ENCODE measurements at regions not wholly inside any gene's neighbourhood (a gene's known extent, or its start where the extent isn't known, plus 50 kb on each side); places are given as distances from the start of the nearest gene placed in this dataset.

DNA sequence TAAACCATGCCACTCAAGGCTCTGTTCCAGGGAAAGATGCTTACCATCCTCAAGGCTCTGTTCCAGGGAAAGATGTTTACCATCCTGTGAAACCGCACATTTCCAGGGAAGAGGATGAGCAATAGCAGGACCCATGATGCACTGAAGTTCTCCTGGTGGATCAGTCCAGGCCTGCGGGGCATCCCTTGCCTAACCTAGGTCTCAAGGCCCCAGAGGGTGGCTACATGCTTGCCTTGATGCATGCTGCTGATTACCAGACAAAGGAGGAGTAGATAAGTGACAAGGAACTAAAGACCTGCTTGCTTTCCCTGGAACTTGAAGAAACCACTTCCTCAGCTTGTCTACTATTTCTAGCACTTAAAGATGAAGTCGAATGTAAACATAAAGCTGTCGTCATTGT, 111.0 kb upstream of the LINC00305 start:
- no peak for DNase-seq (ENCODE audit: low read depth, low spot score)

DNA sequence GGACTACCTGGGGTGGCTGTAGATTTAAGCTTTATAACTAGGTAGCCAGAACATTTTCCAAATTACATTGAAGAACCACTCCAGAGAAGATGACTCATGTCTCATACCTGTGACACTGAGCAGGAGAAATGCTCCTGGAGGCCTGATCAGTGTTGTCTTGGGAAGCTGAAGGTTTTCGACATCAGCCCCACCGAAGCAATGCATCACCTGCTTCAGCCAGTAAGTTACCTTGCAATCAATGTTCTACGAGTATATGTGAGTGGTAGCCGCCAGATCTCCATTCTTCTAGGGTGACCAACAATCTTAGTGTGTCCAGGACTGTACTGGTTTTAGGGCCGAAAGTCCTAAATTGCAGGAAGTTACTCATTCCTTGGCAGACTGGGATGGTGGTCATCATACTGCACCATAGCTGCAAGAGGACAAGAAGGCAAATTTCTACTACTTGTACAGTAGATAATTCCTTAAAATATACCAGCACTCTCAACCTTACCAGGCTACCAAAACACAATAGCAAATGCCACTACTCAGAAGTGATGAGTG, 109.3 kb upstream of the LINC00305 start:
- DNase-seq (ENCODE audit: low read depth, low spot score): no peak

DNA sequence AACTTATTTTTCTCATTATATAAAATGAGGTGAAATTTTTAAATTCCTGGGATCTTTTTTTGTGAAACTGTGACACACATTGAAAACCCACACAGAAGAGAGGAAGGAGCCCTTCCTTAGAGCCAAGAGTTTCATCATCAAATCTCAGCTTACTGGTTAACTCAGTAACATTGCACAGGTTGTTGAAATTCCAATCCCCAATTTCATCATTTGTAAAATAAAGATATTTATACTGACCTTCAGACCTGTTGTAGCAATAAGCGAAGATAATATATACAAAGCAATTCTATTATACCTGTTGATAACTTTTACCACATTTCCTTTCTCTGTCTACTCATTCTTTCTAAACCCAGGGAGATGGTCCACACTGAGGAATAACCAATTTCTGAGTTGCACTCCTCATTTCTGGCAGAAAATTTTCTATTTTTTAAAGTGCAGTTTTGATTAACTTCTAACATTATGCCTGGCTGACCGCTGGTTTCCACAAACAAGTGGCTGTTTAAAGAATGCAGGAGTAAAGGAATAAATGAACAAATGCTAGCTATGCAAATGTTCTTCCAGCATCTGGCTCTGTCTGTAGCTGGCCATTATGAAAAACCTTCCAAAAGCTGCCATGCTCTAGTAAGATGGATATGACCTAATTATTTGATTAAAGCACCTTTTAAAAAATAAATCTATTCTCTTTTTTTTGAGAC, 105.7 kb upstream of the LINC00305 start:
- no peak for DNase-seq (ENCODE audit: low read depth, low spot score)

DNA sequence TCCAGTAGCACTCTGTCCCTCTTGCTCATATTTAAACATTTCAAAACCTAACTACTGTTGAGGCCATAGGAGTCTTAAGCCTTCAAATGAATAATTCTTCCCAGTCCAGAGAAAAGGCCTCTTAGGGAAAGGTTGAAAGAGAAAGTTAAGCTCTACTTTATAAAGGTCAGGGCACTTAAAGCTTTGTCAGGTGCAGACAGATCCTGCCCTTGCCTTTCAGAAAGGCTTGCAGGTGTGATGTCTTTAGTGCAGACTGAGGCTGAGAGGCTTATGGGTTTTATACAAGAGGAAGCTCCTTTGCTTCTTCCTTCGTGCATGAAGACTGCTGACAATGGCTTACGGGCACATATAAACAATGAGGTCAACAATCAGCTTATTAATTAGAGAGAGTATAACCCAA, 105.0 kb upstream of the LINC00305 start:
- no peak for DNase-seq (ENCODE audit: low read depth, low spot score)

DNA sequence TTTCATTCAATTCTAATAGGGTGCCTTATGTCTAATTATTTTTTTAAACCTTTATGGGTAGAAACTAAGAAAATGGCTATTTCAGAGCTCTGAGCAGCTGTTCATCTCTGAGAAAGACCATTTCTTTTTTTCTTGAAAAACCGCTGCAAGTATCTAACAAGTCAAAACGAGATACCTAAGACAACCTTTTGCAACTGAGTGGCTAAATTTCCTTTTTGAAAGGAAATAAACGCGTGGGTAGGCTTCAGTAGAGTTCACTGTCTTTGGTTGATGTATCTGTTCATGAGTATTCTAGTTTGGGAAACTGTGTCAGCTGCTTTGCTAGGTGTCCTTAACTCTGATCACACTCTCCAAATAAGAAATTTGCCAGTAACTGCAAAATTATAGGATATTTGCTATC, 104.3 kb upstream of the LINC00305 start:
- DNase-seq (ENCODE audit: low read depth, low spot score): no peak

DNA sequence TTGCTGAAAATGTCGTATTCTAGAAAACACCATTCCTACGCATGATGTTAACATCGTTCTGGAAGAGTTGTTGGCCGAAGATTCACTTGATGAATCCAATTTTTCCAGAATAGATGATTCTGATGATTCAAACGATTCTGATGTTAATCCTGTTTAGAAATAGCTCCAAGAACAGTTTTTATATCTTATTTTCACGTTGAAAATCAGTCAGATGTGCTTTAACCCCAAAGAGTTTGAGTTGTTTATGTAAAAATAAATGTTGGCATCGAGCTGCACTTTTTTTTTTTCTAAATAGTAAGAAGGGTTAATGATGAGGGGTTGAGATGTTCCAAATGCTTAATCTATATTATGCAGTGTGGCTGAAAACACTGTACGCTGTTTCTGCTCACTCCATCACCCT, 99.9 kb upstream of the LINC00305 start:
- DNase-seq (ENCODE audit: low read depth, low spot score): no peak

DNA sequence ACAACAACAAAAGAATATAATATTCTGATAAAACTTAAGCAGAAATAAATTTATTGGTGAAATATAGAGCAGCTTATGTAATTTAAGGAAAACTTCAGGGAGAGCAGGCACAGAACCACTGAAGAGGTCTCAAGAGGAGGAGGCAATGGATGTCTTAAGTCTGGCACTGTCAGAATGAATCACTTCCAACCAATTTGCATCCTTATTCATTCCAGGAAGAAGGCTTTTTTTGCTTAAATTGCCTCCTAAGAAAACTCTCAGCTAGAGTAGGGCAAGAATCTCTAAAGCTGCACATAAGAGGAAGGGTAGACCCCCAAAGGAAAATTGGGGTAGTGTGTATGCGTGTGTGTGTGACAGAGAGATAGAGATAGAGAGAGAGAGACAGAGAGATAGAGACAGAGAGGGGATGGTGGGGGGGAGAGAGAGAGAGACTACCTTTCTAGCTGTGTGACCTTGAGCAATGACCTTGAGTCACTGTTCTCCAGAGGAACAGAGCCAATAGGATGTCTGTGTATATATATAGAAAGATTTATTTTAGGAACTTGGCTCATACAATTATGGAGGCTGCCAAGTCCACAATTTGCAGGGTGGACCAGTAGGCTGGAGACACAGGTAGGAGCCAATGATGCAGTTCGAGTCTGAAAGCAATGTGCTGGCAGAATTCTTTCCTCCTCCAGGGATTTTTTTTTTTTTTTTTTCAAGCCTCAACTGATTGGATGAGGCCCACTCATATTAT, 96.4 kb upstream of the LINC00305 start:
- DNase-seq (ENCODE audit: low read depth, low spot score): no peak

DNA sequence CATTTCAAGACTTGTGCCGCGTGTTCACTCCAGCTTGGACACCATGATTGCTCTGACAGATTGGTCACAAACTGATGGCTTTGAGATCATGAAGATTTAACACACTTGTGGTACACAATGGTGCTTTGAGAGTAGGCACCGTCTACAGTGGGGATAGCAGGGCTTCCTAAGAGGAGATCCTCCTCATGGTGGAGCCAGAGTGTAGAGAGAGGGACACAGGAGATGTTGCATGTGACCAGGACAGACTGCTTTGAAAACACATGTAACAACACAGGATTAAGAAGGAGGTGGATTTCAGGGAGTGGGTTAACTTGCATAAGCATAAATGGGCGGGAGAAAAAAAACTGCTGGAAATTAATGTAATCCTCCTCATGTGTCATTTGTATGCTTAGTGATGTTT, 95.7 kb upstream of the LINC00305 start:
- no peak for DNase-seq (ENCODE audit: low read depth, low spot score)

DNA sequence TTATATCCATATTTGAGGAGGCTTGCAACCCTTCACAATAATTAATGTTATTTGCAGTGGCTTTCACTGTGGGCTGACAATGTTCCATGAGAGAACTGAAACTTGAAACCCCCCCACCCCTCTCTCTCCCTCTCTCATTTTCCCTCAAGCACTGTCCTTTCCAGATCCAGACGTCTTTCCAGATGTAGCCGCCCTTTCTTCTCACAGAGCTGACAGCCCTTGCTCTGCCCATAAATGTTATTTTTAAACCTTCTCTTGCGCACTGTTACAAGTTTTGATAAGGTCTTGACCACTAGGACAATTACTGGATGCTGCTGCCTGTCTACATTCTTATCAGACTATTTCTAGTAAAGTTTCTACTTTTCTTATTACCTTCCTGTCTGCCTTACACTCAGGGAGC, 91.4 kb upstream of the LINC00305 start:
- no peak for DNase-seq (ENCODE audit: low read depth, low spot score)

DNA sequence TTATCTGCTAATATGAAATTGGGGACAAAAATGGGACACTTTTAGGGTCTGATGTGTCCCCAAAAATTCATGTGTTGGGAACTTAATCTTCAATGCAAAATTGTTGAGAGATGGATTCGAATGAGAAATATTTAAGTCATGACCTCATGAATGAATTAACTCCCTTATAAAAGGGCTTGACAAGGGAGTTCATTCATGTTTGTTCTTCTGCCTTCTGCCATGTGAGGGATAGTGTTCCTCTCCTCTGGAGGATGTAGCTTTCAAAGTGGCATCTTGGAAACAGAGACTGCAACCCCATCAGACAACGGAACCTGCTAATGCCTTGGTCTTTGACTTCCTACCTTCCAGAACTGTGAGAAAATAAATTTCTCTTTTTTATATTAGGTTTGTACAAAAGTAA, 89.2 kb upstream of the LINC00305 start:
- no peak for DNase-seq (ENCODE audit: low read depth, low spot score)

DNA sequence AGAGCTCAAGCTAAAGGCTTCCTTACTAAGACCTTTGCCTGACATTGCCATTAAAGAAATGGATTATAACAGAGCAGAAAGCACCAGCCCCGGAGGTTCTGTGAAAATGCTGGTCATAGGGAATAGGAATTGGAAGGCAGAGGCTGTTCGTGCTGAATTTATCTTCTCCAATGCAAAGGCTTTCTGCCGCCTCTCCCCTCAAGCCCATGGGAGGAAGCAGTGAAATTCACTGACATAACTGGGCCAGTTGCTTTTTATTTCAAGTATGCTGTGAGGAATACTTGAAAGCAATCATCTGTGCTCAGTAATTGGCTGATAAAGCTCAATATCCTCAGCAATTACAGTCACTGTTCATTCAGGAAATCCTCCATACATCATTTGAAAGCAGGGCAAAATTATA, 85.4 kb upstream of the LINC00305 start:
- DNase-seq (ENCODE audit: low read depth, low spot score): no peak

DNA sequence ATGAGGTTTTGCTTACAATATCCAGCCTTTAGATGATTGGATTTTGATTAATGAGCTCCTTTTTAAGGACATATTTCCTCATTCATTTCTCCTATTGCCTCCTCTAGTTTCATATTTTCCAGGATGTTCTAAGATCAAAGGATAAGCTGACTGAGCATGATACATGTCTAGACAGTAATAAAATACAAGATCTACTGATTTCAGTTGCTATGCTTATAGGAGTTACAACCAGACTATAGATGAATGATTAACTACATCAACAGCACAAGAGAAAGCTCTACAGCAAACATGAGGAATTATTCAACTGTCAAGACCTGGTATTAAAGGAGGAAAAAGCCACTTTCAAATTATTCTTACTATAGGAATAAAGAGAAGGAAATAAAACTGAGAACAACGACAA, 85.0 kb upstream of the LINC00305 start:
- DNase-seq (ENCODE audit: low read depth, low spot score): no peak

DNA sequence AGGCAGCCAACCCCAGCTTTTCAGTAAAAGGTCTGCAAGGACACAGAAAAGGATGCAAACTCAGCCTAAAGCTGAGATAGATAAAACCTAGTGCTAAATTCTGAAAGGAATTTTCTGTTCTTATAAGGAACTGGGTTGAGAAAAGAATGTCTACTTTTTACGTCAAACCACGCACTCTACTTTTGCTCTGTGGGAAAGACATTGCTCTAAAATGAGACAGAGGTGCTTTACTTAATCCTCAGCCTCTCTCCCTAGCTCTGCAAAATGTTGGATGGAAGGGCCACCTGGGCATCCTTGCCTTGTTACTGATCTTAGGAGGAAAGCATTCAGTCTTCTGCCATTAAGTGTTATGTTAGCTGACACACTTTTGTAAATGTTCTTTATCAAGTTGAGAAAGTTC, 72.1 kb upstream of the LINC00305 start:
- no peak for DNase-seq (ENCODE audit: low read depth, low spot score)

DNA sequence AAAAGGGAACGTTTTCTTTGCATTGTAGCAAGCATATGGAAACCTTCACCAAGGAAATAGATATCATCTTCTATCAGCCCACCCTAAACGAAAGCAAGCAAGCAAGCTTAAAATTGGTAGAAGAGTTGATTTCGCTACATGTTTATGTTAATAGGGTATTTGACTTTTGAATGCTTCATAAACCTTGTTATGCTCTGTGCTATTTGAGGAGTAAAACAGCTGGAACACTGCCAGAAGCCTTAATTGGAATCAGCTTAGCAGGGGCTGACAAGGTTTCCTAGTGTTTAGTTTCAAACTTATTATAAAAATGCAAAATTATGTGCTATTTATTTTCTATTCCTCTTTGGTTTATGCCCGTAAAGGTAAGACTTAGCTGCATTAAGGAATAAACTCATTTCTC, 70.6 kb upstream of the LINC00305 start:
- DNase-seq (ENCODE audit: low read depth, low spot score): no peak

DNA sequence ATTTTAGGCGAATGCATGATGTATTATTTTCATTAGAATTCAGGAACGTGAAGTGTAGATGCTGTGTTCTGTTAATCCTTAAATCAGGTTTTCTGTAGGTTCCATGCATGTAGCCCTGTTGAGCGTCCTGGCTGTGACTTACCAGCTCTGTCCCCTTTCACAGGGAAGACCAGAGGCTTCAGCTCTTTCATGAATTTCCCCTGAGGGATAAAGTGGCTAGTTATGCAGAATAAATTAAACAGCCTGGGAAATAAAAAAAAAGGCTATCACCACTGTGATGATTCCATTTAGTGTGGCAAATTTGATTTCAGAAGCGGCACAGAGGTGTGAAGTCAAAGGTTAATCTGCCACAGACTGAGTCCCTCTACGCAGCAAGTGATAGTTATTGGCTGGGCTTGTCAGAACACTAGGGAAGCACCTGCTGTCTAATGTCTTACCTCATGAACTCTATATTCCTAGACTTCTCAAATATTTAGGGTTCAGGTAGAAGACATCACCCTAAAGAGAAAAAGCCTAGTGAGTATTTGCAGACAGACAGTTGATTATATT, 61.6 kb upstream of the LINC00305 start:
- no peak for DNase-seq (ENCODE audit: low read depth, low spot score)

DNA sequence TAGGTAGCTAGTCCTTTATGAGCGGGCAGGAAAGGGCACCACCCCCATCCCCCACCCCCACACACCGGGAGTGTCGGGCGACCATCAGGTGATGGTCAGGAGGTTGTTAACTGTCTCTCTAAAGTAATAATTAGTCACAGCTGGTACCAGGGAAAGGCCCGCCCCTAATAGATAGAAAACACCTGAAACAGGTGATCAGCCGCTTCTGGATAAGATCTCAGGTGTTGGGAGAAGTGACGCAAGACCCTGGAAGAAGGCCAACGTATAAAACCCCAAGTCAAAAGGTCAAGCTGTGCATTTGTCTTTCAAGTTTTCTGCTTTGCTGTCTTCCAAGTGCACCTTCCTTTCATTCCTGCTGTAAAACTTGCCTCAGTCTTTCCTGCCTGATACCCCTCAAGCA, 59.6 kb upstream of the LINC00305 start:
- no peak for DNase-seq (ENCODE audit: low read depth, low spot score)

DNA sequence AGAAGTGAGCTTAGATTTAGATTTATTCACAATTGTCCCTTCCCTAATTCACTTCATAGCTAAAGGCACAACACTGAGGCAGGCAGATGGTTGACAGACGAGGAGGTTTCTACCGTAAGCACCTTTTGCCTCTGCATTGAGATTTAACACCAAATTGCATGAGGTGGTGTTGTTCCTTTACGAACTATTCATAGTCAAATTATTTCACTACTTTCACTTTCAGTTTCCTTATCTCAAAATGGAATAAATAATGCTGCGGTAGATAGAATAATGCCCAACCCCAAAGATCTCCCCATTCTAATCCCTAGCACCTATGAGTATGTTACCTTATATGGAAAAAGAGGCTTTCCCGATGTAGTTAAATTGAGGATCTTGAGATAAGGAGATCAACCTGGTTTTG, 58.9 kb upstream of the LINC00305 start:
- no peak for DNase-seq (ENCODE audit: low read depth, low spot score)

DNA sequence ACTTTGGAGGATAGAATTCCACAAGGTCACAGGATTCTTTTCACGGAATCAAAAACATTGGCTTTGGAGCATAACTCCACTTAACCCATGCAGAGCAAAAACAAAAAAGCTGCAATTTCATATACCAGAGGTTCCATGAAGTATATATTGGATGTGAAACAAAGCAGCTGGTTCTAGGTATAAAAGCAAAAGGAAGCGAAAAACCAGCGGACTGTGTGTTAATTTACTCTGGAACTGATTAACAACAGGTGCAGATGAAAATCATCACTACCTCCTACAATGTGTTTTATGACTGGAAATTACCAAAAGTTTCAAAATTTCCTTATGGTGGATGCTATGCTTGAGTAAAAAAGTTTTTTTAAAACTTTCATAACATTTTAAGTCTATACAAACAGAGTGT, 54.4 kb upstream of the LINC00305 start:
- no peak for DNase-seq (ENCODE audit: low read depth, low spot score)

DNA sequence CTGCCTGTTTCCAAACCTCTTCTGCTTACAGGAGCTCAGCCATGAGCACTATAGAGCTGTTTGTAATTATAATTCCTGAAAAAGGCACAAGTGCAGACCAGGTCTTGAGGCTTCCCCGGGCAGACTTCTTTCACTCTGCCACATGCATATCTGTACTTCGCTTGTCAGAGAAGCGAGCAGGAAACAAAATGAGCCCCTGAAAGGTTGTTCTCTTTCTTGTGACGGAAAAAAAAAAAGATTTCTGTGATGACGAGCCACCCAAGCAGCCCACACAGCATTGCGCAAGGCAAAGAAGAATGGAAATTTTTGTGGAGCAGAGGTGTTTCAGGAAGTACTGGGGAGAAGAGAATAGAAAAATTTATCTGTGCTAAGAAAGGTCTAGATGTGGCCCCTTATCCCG, 54.0 kb upstream of the LINC00305 start:
- DNase-seq (ENCODE audit: low read depth, low spot score): no peak

DNA sequence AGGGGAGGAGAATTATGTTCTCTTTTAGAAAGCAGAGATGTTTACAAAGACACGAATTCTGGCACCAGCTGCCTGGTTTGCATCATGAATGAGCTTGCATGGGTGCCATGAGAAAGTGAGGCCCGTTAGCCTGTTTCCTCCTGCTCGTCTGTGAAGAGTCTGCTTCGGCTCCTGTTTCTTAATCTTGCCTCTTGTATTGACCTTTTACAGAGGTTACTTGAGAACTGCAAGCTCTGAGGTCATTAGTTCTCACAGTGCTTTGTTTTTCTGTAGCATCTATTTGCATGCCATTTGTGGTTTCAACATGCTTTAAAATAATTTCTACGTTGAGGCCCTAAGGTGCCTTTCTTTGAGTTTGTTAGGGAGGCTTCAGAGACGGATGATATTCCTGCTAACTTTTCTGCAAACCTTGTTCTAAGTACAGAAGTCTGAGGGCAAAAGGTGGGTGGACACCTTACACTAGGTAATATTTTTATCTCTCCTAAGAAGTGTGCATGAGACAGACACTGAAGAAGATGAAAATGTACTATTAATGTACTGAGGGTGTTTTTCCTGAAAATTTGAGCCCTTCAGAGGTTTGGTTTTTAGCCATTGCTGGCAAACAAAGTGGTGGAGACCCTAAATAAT, 53.4 kb upstream of the LINC00305 start:
- no peak for DNase-seq (ENCODE audit: low read depth, low spot score)

DNA sequence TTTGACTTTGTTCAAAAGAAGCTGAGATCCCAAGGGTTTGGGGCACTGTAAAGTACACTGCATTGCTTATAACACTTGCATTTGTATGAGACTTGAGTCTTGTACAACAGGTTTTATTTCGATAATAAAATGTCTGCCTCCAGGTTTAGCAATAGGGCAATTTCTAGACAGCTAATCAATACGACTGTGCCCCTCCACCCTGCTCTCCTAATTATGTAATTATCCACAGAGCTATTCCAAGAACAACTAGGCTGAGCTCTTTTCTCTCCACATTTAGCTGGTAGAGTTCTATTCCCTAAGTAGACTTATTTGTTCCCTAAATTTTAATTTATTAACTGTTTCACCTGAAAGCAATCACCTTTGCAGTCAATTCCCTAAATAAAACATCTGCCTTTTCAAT, 52.9 kb upstream of the LINC00305 start:
- DNase-seq (ENCODE audit: low read depth, low spot score): no peak

DNA sequence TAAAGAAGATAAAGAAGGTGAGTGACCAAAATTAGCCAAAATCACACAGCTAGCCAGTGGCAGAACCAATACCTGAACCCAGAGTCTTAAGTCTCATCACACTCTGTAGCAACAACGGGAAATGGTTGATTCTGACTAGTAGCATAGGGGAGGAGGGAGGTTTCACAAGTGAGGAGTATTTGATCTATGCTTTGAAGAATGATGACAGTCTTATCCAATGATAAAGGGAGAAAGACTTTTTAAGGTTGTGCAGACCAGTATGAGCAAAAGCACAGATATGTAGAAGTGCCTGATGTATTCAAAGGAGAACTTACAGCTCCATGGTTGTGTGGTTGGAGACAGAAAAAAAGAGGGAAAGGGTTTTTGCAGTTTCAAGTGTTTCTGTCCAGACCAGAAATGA, 50.7 kb upstream of the LINC00305 start:
- no peak for DNase-seq (ENCODE audit: low read depth, low spot score)
